ENCODE measurements at regions not wholly inside any gene's neighbourhood (a gene's known extent, or its start where the extent isn't known, plus 50 kb on each side); places are given as distances from the start of the nearest gene placed in this dataset.

DNA sequence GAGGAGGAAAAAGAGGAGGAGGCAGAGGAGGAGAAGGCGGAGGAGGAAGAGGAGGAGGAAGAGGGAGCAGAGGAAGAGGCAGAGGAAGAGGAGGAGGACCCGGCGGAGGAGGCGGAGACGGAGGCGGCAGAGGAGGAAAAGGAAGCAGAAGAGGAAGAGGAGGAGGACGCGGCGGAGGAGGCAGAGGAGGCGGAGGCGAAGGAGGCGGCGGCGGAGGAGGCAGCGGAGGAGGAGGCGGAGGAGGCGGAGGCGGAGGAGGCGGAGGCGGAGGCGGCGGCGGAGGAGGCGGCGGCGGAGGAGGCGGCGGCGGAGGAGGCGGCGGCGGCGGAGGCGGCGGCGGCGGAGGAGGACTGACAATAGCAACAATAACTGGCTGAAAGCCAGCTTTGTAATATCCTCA is 616.6 kb downstream of the TBC1D22A start:
- H3K4me3 ChIP-seq (ENCODE audit: control insufficient read depth, low read depth, low read length): no peak overlapping the region
- TF ChIP-seq, protein P1, sequence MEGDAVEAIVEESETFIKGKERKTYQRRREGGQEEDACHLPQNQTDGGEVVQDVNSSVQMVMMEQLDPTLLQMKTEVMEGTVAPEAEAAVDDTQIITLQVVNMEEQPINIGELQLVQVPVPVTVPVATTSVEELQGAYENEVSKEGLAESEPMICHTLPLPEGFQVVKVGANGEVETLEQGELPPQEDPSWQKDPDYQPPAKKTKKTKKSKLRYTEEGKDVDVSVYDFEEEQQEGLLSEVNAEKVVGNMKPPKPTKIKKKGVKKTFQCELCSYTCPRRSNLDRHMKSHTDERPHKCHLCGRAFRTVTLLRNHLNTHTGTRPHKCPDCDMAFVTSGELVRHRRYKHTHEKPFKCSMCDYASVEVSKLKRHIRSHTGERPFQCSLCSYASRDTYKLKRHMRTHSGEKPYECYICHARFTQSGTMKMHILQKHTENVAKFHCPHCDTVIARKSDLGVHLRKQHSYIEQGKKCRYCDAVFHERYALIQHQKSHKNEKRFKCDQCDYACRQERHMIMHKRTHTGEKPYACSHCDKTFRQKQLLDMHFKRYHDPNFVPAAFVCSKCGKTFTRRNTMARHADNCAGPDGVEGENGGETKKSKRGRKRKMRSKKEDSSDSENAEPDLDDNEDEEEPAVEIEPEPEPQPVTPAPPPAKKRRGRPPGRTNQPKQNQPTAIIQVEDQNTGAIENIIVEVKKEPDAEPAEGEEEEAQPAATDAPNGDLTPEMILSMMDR (IDR thresholded peaks at IDR 0.05; ENCODE audit: control insufficient read depth, insufficient read depth, low read depth, low read length, missing control alignments): no peak
- no peak for DNase-seq (ENCODE audit: low read depth)

DNA sequence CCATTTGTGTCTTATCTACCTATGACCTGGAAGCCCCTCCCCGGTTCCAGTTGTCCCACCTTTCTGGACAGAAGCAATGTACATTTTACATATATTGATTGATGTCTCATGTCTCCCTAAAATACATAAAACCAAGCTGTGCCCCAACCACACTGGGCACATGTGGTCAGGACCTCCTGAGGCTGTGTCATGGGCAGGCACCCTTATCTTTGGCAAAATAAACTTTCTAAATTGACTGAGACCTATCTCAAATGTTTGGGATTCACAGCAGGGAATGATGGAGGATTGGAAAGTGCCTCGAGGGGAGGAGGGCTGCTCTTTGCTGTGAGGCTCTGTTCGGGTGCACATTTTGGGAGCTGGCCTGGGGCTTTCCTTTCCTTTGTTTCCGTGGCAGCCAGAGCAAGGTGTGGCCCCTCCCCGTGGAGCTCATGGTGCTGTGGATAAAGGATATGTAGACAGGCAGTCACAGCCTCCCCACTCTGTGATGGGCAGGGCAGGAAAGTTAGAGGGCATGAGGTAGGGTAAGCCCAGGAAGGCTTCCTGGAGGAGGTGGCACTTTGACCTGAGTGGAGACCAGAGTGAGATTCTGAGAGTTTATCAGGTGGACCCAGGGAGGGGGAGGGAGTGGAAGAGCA is 615.6 kb downstream of the TBC1D22A start:
- no peak for DNase-seq (ENCODE audit: low read depth)
- no peak overlapping the region for H3K4me3 ChIP-seq (ENCODE audit: control insufficient read depth, low read depth, low read length)
- TF ChIP-seq, protein P1 (IDR thresholded peaks at IDR 0.05; ENCODE audit: control insufficient read depth, insufficient read depth, low read depth, low read length, missing control alignments): no peak

DNA sequence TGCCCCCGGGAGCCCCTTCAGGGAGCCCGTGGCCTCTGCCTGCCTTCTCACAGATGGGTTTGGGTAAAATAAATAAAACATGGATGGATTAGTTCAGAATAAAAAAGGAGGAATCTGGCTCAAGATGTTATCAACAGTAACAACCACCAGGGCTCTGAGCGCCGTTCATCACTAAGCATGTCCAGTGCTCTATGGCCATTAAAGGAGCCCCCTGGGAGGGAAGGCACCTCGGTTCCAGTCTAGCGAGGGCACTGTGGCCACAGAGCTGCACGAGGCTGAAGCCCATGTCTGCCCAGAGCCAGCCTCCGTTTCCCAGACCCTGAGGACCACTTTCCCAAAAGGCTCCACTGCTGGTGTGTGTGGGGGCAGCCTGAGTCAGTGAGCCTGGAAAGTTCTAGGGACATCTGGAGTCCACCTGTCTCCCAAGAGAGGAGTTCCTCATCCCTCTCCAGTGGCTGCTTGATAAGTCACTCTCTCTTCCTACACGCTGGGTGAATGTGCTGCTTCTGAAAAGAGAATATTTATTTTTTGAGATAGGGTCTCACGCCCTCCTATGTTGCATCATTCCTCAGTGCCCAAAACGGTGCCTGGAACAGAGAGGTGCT is 614.6 kb downstream of the TBC1D22A start:
- DNase-seq (ENCODE audit: low read depth): no peak
- no peak overlapping the region for H3K4me3 ChIP-seq (ENCODE audit: control insufficient read depth, low read depth, low read length)
- TF ChIP-seq, protein P1 (IDR thresholded peaks at IDR 0.05; ENCODE audit: control insufficient read depth, insufficient read depth, low read depth, low read length, missing control alignments): no peak

DNA sequence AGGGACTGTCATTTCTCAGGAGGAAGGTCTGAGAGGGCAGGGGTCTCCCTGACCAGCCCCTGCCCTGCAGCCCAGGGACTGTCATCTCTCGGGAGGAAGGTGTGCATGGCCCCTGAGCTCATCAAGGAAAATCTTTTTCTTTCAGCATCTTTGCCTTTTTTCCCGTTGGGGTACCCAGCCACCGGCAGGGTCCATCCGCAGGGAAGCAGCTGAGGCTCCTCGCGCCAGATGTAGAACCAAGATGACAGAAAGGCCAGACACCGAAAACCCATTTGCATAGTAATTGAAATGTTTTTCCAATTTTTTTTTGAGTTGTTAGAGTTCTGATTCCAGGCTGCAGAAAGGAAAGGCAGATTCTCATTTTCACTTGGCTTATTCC is 613.9 kb downstream of the TBC1D22A start:
- TF ChIP-seq, protein P1 (IDR thresholded peaks at IDR 0.05; ENCODE audit: control insufficient read depth, insufficient read depth, low read depth, low read length, missing control alignments): no peak
- DNase-seq (ENCODE audit: low read depth): no peak
- H3K4me3 ChIP-seq (ENCODE audit: control insufficient read depth, low read depth, low read length): no peak overlapping the region

DNA sequence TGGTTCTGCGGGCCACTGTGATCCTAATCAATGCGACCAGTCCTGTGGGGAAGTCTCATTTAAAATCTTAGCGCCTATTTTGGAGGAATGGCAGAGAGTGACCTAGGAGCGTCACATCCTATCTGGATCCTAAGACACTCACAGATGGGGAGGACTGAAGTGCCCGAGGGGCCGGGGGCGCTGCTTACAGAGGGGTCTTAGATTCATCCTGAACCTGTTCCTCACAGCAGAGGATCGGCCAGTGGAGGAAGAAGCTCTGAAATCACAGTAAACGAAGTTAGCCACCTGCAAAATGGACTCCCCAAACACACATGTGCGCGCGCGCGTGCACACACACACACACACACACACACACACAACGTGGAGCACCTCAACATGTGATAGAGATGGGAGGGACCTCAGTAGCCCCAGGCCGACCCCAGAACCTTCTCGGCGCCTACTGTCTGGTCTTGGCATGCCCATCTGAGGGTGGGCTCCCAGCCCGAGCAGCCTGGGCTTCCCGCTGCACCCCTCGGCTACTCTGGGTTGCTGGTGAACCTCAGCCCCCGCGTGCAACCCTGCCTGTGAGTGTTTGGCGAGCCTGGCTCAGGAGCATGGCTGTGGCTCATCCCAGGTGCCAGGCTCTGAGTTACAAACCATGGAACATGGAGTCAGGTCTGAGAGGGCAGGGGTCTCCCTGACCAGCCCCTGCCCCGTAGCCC is 613.3 kb downstream of the TBC1D22A start:
- H3K4me3 ChIP-seq (ENCODE audit: control insufficient read depth, low read depth, low read length): no peak overlapping the region
- TF ChIP-seq, protein P1 (IDR thresholded peaks at IDR 0.05; ENCODE audit: control insufficient read depth, insufficient read depth, low read depth, low read length, missing control alignments): no peak

DNA sequence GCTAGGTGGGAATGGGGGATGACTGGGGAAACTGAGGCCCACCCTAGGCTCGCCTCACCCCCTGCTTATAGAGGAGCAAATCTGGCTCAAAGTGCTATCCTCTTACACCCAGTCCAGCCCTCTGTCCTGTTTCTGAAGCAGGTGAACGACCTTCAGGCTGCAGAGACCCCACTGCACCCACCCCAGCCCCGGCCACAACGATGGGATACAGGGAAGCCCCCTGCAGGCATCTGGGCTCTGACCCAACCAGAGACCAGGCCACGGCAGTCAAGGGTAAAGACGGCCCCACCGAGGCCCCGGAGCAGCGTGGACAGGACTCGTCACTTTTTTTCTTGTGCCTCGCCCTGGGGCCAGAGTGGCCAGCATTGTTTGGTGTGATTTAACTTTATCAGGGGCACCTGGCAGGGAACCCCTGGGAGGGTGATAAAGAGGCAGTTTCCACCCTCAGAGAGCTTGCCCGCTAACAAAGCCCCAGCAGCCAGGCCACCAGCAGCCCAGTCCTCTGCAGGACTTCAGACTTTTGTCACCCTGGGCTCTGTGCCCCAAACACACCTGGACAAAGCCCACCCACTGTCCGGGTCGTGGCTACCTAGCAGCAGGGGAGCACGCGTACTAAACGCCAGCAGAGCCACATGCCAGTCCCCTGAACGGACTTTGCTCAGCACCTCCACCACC is 612.6 kb downstream of the TBC1D22A start:
- no peak overlapping the region for H3K4me3 ChIP-seq (ENCODE audit: control insufficient read depth, low read depth, low read length)
- no peak for DNase-seq (ENCODE audit: low read depth)
- TF ChIP-seq, protein P1 (IDR thresholded peaks at IDR 0.05; ENCODE audit: control insufficient read depth, insufficient read depth, low read depth, low read length, missing control alignments): no peak

More for the DNA sequence above, 613.3 kb downstream of the TBC1D22A start:
- DNase-seq (ENCODE audit: low read depth): no peak

Measured in AG09309 (cell line).